ENCODE measurements at regions not wholly inside any gene's neighbourhood (a gene's known extent, or its start where the extent isn't known, plus 50 kb on each side); places are given as distances from the start of the nearest gene placed in this dataset.
A peak's percentile ranks its signal among the peaks of the same experiment; 100 is the strongest.

DNA sequence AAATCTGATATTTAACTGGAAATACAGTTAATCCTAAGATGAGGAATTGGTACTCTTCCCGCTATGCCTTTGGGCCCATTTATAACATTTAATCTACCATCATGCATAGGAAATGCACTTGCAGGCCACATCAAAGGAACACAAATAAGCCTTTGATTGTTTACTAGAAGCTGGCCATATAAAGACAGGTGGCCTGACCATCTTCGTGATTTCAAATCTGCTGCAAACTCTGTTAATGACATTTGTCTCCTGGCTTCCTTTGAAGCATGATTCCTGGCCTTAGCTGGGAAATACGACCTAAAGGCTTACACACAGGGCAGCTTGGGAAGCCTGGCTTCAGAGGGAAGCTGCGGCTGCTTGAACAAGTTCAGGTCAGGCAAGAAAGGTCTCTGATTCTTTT is 552.1 kb downstream of the CDH26 start:
- DNase-seq (ENCODE audit: low spot score) (no peak), ATAC-seq (ENCODE audit: low FRiP score) (no peak)
- no peak for TF ChIP-seq CTCF (IDR thresholded peaks at IDR 0.05)

DNA sequence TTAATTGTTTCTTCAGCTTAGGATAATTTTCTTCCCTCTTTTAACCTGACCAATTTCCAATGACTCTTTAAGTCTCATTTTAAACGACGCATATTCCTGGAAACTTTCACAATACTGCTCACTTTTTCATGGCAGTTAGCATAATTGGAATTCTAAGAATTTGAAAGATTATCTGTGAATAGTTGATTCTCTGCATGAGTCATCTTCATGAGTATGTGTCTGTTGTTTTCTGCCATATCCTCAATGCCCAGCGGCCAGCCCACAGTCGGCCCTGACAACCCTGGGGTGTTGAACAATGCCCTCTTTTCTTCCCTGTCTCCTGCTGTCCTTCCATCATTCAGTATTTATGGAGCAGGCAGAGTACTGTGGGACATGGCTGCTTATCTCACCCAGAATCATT is 554.2 kb downstream of the CDH26 start:
- ATAC-seq (ENCODE audit: low FRiP score) (peak; percentile 86), DNase-seq (ENCODE audit: low spot score) (no peak)
- TF ChIP-seq CTCF (IDR thresholded peaks at IDR 0.05): no peak

DNA sequence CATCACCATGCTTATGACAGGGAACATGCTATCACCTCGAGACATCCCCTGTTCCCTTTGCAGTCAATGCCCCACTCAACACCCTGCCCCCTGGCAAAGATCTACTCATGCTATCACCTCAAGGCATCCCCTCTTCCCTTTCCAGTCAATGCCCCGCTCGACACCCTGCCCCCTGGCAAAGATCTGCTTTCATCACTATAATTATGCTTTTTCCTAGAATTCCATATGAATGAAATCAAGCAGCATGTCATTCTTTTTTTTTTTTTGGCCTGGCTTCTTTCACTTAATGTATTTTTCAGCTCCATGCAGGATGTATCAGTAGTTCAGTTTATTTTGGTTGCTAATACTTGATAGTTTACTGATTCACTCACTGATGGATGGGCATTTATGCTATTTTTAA is 554.9 kb downstream of the CDH26 start:
- no peak for TF ChIP-seq CTCF (IDR thresholded peaks at IDR 0.05)
- no peak for ATAC-seq (ENCODE audit: low FRiP score)

DNA sequence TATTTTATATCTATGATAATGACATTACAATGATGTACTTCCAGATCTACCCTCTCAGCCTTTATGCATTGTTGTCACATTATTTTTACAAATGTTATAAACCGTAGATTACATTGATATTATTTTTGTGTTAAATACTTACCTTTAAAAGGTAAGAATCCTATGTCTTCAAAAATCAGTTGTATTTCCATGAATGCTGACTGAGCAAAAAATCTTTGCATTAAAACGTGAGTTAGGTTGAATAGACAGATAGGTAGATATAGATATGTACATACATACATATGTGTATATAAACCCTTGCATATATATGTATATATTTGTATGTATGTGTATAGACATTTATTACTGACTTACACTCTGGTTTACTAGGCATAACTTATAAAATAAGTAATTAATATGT is 558.2 kb downstream of the CDH26 start:
- DNase-seq (ENCODE audit: low spot score) (no peak), ATAC-seq (ENCODE audit: low FRiP score) (no peak)
- TF ChIP-seq CTCF (IDR thresholded peaks at IDR 0.05): no peak

More for the DNA sequence above, 554.9 kb downstream of the CDH26 start:
- no peak for DNase-seq (ENCODE audit: low spot score)

GRCh38 chr20:60518022-60518421 is 559.8 kb downstream of the CDH26 start:
- ATAC-seq (ENCODE audit: low FRiP score): no peak
- no peak for TF ChIP-seq CTCF (IDR thresholded peaks at IDR 0.05)
- DNase-seq (ENCODE audit: low spot score): no peak

DNA sequence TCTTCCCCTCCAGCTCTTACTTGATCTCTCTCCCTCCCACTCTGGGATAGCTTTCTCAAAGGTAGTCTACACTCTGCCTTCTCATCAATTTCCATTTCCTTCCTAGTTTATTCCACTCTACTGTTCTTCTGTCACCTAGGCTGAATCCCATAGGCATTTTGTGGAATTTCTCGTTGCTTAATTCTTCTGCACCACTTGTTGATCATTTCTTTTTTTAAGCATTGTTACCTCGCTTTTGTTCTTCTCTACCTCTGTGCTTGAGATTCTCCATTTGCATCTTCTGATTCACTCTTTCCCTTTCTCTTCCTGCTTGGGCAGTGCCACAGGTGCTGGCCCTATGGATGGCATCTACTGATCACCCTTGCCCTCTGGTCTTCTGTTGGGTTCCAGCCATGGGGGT is 567.2 kb downstream of the CDH26 start:
- DNase-seq (ENCODE audit: low spot score) (no peak), ATAC-seq (ENCODE audit: low FRiP score) (no peak)
- no peak for TF ChIP-seq CTCF (IDR thresholded peaks at IDR 0.05)

DNA sequence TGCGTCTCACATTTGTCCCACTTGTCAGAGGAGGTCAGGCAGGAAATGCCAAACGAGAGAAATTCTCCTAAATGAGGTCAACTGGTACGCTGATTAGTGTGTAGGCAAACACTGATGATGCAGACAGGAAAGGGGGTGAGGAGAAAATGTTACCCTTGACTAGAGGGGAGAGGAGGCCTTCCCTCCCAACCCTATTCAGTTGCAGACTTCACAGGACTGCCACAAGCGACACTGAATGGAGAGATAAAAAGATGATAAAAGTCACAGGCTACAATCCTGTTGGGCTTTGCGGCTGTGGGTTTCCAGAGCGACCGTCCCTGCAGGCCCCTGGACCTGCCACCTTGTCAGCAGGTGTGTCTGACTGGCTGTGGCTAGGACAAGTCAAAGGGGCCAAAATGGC is 569.4 kb downstream of the CDH26 start:
- DNase-seq (ENCODE audit: low spot score) (no peak), ATAC-seq (ENCODE audit: low FRiP score) (no peak)
- TF ChIP-seq CTCF (IDR thresholded peaks at IDR 0.05): no peak
